ENCODE measurements at regions not wholly inside any gene's neighbourhood (a gene's known extent, or its start where the extent isn't known, plus 50 kb on each side); places are given as distances from the start of the nearest gene placed in this dataset.

DNA sequence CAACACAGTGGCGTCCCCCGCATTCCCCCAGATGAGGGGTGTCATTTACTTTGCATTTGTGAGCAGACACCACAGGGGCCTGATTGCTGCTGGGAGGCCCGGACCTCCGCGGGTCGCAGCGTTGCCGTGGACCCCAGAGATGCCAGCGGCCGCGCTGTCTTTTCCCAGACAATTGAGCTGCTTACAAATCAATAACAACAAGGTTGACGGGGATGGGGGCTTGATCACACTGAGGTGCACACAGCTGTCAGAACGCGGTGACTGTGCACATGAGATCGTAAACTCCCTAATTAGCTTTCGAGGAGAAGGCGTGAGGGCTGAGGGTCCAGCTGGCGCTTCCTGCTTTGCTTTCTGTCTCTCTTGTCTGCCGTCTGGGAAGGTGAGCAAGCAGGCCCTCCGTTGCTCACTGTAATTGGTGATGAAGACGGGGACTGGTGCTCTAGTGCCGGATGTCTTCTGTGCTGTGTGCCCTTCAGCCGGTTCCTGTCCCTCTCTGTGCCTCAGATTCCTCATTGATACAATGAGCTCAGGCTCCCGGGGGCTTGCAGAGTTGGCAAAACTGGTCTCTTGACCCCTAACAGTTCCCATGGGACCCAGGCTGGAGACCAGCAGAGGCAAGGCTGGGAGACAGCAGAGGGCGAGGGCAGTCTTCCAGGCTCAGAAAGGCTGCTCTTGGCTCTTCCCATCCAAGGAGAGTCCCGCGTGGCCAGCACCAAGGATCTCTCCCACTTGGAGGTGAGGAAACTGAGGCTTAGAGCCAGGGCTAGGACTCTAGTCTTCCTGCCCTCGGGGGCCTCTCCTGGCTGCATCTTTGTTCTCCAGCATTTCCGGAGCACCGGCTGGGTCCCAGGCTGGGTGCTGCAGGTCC, 126.0 kb upstream of the PMEPA1 start:
- TF ChIP-seq, protein P1, sequence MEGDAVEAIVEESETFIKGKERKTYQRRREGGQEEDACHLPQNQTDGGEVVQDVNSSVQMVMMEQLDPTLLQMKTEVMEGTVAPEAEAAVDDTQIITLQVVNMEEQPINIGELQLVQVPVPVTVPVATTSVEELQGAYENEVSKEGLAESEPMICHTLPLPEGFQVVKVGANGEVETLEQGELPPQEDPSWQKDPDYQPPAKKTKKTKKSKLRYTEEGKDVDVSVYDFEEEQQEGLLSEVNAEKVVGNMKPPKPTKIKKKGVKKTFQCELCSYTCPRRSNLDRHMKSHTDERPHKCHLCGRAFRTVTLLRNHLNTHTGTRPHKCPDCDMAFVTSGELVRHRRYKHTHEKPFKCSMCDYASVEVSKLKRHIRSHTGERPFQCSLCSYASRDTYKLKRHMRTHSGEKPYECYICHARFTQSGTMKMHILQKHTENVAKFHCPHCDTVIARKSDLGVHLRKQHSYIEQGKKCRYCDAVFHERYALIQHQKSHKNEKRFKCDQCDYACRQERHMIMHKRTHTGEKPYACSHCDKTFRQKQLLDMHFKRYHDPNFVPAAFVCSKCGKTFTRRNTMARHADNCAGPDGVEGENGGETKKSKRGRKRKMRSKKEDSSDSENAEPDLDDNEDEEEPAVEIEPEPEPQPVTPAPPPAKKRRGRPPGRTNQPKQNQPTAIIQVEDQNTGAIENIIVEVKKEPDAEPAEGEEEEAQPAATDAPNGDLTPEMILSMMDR (IDR thresholded peaks at IDR 0.05), result no peak
- TF ChIP-seq POLR2A (IDR thresholded peaks at IDR 0.05) (no peak), POLR2AphosphoS5 (IDR thresholded peaks at IDR 0.05) (no peak)

Measured in breast epithelium (tissue), 3 donors.